GM12874 (cell line): ENCODE measurements at regions not wholly inside any gene's neighbourhood (a gene's known extent, or its start where the extent isn't known, plus 50 kb on each side); places are given as distances from the start of the nearest gene placed in this dataset.

Source experiments
- CTCF ChIP-seq: IDR thresholded peaks from 2 replicates; pipeline ENCODE4 v1.5.1; 2011; ENCODE audit warnings: low read depth, mild to moderate bottlenecking, control low read depth, low read length, moderate library complexity; ENCODE audit not compliant: insufficient read depth

GRCh38 chr13:22428188-22428828, 752.5 kb upstream of the SGCG start:
- TF ChIP-seq CTCF, result no peak

GRCh38 chr13:22432690-22433089, 748.1 kb upstream of the SGCG start:
- TF ChIP-seq CTCF, result no peak

GRCh38 chr13:22447132-22447886, 733.5 kb upstream of the SGCG start:
- no peak for TF ChIP-seq CTCF

GRCh38 chr13:22449251-22449650, 731.5 kb upstream of the SGCG start:
- TF ChIP-seq CTCF, result no peak

GRCh38 chr13:22451327-22451741, 729.4 kb upstream of the SGCG start:
- TF ChIP-seq CTCF, result no peak

GRCh38 chr13:22454586-22454985, 726.2 kb upstream of the SGCG start:
- no peak for TF ChIP-seq CTCF

GRCh38 chr13:22455036-22455435, 725.7 kb upstream of the SGCG start:
- no peak for TF ChIP-seq CTCF
